GM19397 (cell line): ENCODE measurements at regions not wholly inside any gene's neighbourhood (a gene's known extent, or its start where the extent isn't known, plus 50 kb on each side); places are given as distances from the start of the nearest gene placed in this dataset.
"Not testable (repeated sequence)": the region's sequence is repeated elsewhere in the genome, so short reads cannot be mapped to it uniquely, and the experiment has no call there.

ENCODE experiments used
- ATAC-seq: cut with Tn5 transposase; IDR thresholded peaks from one replicate; pipeline ENCODE4 v1.9.1; 2021; ENCODE audit warnings: mild to moderate bottlenecking, moderate library complexity; ENCODE audit not compliant: unreplicated experiment

DNA sequence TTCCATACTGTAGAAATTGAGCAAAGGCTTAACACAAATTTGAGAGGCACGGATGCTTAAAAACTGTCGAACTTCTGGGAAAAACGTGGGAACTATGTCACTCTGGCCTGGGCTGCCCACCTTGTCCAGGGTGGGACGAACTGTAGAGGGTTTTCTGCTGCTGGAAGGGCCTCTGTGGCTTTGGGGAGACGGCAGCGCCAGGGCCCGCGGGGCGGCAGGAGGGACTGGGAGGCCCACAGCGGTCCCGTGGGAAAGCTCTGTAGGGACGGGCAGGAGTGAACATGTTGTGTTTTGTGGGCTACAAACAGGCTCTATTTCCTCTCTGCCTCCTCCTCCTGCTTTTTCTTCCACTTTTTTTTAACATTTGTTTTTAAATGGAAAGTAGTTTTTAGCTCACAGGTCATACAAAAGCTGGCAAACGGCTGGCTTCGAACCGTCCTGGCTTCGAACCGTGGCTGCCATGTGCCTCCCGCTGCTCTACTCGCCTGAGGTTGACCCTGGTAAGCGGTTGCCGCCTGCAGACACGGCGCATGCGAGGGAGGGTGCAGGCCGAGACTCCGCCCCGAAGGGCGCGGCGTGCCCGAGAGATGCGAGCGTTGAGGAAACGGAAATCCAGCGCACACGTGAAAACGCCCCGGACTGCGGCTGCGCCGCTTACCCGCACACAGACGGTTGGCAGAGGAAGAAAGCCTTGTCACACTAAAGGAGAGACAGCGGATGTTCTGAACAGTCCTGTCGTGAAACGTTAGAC is 382.3 kb upstream of the ZFP42 start:
- ATAC-seq, result no peak

DNA sequence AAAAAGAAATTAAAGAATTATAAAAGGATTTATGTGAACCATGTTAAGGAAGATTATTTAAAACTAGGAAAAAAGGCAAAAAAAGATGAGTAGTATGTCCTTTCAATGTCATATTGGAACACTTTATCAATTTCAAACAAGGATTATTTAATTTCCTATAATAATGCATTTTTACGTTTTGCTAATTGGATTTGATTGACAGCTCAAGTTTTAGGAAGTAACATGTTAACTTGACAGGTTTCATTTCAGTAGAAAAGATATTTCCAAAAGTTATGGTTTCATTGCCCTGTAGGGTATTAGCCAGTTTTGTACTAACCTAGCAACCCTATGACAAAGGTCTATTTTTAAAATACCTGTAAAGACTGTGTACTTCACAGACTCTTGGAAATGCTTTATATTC is 379.6 kb upstream of the ZFP42 start:
- ATAC-seq, result no peak

GRCh38 chr4:187617113-187617512 is 378.5 kb upstream of the ZFP42 start:
- no peak for ATAC-seq

DNA sequence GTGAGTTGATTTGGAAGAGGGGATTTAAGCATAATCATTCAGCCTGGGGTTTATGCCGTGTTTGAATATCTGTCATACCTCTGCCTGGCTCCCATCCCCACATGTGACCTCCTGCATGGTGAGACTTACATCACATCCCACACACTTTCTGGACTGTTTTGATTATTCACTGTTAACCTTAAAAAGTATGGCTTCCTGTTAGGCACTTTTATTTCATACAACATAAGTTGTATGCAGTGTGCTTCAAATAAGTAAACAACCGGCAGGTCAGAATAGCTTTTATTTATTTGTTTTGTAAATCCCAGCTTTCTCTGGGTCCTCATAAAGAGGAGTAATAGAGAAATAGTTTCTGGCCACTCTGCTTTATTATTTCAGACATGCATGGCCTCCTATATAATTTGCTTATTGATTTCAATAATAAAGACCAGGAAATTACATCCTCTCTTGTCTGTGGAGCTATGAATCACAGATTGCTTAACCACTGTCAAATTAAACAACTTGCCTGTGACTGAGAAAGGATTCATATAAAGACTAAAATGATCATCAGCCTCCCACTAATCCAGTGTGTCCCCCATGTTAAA is 376.8 kb upstream of the ZFP42 start:
- ATAC-seq, result no peak

DNA sequence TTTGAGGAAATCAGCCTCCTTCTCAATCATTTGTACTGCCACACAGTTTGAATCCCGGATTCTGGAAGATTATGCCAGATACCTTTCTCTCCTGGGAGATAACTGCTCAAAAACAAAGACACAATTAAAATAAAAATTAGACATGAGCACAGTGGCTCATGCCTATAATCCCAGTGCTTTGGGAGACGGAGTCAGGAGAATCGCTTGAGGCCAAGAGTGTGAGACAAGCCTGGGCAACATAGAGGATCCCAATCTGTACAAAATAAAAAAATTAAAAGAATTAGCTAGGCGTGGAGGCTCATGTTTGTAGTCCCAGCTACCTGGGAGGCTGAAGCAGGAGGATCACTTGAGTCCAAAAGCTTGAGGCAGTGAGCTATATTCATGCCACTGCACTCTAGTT is 376.3 kb upstream of the ZFP42 start:
- ATAC-seq, result no peak

DNA sequence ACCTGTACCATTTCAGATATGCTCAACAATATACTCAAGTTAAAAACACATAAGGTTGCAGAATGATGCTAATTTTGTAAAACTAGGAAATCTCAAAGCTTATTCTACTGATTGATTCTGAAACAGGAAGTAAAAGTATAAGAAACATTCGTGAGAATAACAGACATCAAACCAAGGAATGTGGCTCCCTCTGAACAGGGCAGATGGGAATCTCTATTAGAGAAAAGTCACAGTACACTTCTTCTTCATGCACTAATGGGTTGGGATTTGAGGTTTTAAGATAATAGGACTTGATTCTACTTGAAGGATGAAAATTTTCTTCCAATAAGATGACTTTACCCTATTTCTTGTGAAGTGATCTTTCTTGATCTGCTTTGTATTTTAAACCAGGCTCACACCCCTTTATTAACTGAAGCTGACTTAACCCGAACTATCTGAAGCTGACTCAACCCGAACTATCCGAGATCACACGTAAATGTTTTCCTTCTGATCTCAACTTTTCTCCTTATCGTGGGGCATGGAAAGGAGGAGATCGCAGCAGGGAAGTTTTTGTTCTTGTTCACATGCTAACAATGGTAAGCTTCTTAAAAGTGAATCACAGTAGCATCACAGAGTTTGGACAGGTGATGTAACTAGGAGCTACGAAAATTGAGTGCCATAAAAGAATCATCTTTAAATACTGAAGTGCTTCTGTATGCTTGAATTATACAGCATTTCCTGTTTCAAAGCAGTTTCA is 363.1 kb upstream of the ZFP42 start:
- no peak for ATAC-seq

- no peak for ATAC-seq
Measured at GRCh38 chr4:187633245-187633644, 362.3 kb upstream of the ZFP42 start.

DNA sequence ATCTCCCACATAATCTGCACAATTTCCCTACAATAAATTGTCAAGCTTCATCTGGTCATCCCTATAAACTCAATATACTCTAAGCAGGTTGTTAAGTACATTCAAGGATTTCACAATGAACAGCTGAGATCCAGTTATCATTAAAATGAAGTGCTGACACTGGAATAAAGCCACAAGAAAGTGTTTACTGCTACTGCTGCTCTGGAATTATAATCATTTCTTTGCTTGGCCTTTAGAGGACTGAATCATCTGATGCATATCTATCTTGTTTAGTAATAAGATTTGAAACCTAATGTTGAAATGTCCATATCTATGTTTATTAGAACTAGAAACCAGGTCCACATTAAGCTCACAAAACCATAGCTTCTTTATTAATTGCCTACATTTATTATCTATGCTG is 338.6 kb upstream of the ZFP42 start:
- no peak for ATAC-seq

- no peak for ATAC-seq
Measured at GRCh38 chr4:187663076-187663475, 332.5 kb upstream of the ZFP42 start.

DNA sequence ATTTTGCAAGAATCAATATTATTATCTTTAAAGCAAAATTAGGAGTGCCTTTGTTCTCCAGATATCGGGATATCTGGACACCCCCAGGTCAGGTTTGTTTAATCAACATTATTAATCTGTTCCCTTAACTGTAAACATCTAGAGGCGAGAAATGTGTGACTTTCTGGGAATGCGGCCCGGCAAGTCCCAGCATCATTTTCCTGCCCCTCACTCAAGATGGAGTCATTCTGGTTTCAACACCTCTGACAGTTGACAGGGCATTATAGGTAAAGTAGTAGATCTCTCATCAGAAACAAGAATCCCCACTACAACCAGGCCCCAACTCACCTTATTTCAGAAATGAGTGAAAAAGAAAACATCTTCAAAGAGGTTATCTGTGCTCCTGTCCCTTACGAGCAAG is 331.6 kb upstream of the ZFP42 start:
- no peak for ATAC-seq

DNA sequence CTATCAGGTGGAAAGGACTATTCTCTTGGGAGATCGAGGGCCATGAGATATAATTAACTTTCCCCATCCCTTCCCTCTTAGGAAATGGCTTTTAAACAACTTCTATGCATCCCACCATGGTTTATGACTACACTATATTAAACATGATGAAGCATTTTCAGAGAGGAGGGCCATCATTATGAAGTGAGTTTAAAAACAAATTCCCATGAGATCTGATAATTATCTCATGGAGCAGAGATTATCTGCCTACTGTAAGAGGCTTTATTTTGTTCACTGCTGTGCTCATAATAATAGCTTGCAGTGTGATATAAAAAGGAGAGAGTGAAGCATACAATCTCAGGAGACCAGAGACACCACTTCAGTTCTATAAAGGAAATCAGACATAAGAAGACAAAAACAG is 330.5 kb upstream of the ZFP42 start:
- no peak for ATAC-seq

GRCh38 chr4:187666034-187666433 is 329.5 kb upstream of the ZFP42 start:
- ATAC-seq, result no peak

DNA sequence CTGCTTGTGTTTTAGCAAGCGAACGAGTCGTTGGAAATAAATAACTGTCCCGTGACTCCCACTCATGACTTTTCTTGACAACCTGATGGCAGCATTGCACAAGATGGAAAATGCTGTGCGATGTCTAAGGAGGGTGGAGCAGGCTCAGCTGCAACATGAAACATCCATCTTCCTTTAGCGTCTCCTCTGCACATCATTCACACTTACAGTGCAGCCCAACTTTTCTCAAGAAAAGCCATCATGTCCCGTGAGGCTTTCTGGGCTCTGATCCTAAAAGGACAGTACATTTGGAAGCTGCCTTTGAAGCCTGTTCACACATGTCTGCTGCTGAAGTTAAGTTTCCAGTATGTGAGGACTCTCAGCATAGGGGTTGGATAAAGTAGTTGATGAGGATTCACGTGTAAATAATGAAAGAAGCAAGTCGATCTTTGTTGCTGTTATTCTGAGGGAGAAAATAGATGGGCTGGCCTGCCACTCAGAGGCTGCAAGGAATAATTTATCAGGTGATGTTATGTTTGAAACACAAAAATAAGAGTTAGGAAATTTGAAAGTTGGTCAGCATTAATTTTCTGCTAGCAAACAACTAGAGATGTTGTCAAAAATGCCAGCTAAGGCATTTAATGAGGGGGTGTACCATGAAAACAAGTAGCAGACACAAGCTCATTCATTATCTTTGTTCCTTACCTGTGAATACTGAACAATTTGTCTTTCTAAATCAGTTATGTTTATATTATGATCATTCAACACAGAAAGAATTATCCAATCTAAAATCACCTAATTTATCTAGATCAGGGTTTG is 328.7 kb upstream of the ZFP42 start:
- no peak for ATAC-seq

DNA sequence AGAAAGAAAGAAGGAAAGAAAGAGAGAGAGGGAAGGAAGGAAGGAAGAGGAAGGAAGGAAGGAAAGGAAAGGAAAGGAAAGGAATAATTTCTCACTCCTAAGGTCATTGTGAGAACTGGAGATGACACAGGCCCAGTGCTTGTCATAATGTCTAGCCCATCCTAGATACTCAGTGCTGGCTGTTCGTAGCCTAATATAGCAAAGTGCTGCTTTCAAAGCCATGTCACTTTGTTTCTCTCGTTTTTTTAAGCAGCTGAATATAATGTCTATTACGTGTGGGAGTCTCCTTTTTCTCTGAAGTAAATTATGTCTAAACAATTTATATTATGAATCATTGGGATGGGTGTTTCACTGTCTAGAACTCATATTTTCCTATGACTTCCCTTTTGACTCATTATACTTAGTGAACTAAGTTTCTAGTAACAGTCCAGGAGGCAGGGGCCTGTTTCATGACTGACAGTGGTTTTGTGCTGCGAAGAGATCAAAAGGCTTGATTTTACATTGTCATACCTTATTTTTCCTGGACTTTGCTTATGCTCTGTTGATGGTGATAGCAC is 327.0 kb upstream of the ZFP42 start:
- no peak for ATAC-seq

DNA sequence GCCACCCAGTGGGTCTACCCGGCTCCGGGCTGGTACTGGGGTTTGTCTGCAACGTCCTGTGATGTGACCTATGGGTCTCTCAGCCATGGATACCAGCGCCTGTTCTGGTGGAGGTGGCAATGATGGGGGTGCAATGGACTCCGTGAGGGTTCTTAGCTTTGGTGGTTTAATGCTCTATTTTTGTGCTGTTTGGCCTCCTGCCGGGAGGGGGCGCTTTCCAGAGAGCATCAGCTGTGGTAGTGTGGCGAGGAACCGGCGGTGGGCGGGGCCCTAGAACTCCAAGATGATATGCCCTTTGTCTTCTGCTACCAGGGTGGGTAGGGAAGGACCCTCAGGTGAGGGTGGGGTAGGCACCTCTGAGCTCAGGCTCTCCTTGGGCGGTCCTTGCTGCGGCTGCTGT is 324.1 kb upstream of the ZFP42 start:
- ATAC-seq, result not testable (repeated sequence)

DNA sequence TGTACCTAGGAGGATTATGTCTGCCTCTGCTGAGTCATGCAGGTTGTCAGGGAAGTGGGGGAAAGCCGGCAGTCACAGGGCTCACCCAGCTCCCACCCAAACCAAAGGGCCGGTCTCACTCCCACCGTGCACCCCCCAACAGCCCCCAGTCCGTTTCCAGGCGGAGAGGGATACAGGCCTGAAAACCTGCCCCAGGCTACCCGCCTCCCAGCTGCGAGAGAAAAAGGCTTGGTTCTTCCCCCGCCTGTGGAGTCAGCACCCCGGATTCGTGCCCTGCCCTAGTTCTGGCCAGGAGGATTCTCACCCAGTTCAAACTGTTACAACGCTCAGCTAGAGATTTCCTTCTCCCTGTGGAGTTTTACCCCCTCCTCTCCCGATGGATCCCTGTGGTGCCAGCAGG is 323.6 kb upstream of the ZFP42 start:
- not testable (repeated sequence) for ATAC-seq

- ATAC-seq, result not testable (repeated sequence)
Measured at GRCh38 chr4:187672526-187672925, 323.0 kb upstream of the ZFP42 start.

GRCh38 chr4:187679450-187679849 is 316.1 kb upstream of the ZFP42 start:
- ATAC-seq, result no peak

DNA sequence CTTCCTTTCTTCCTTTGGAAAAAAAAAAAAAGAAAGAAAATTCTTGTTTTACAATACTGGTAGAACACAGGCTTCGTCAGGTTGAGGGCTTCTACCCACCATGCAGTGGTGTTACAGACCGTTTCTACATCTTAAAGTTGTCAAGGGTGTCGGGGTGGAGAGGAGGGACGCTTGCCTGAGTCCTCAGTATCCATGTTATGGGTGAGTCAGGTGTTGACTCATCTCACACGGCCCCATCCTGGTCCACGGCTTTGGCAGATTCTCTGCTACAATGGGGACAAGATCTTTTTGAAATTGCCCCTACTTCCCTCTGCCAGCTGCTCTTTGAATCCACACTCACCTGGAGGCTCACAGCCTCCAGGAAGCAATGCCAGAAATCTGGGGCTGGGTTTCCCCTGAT is 310.3 kb upstream of the ZFP42 start:
- ATAC-seq, result no peak

DNA sequence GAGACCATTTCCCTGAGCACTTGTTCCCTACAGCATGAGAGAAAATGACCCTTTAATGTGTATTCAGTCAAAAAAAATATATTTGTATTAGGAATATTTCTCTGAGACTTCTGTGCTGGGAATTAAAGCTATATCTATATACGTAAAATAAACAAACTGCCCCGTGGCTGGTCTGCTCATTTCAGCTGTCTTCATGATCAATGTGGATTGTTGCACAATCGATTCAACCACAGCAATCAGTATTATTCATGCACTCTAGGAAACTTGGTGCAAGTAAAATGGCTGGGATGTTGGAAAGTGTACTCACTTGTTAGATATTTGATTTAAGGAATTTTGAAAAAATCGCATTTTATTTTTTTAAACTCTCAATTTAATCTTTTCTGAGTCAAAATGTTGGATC is 307.9 kb upstream of the ZFP42 start:
- ATAC-seq, result no peak

DNA sequence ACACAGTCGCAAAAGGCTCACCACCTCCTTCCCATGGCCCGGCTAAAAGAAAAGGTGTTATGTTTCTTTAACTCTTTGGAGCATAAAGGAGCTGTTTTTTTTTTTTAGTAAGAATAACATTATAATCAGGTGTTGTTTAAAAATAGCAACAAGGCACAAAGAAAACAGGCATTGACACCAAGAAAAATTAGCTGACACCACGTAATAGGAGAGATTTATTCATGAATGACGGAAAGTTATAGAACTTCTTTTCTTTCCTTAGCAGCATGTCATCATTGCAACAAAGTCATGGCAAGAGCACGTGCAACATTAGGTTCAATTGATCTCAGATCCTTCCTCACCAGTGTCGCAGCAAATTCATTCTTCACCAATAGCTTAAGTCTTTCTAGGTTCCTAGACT is 302.9 kb upstream of the ZFP42 start:
- ATAC-seq, result no peak
